ENCODE measurements at regions not wholly inside any gene's neighbourhood (a gene's known extent, or its start where the extent isn't known, plus 50 kb on each side); places are given as distances from the start of the nearest gene placed in this dataset.

GRCh38 chr17:79415909-79416308 is 194.9 kb downstream of the RBFOX3 start:
- TF ChIP-seq CEBPB (IDR thresholded peaks at IDR 0.05) = no peak
- TF ChIP-seq REST (IDR thresholded peaks at IDR 0.05; ENCODE audit: low read depth) = no peak
- TF ChIP-seq EP300 (IDR thresholded peaks at IDR 0.05; ENCODE audit: borderline replicate concordance) = no peak
- no peak for TF ChIP-seq RAD21 (IDR thresholded peaks at IDR 0.05; ENCODE audit: low read depth)
- TF ChIP-seq CREB1 (IDR thresholded peaks at IDR 0.05; ENCODE audit: low read depth) = no peak
- TF ChIP-seq FOXM1 (IDR thresholded peaks at IDR 0.05; ENCODE audit: borderline replicate concordance, low read depth) = no peak
- TF ChIP-seq TEAD4 (IDR thresholded peaks at IDR 0.05) = no peak
- no peak for TF ChIP-seq EGR1 (IDR thresholded peaks at IDR 0.05)
- TF ChIP-seq ZBTB7A (IDR thresholded peaks at IDR 0.05; ENCODE audit: low read depth) = no peak
- no peak for TF ChIP-seq TAF1 (IDR thresholded peaks at IDR 0.05; ENCODE audit: low read depth)
- no peak for TF ChIP-seq USF1 (IDR thresholded peaks at IDR 0.05)
- TF ChIP-seq MAX (IDR thresholded peaks at IDR 0.05) = no peak
- TF ChIP-seq YY1 (IDR thresholded peaks at IDR 0.05; ENCODE audit: low read depth) = no peak
